CD4-positive, alpha-beta T cell treated with Interleukin-2 at 100 ng/mL for 4 hours (primary cell): ENCODE measurements at regions not wholly inside any gene's neighbourhood (a gene's known extent, or its start where the extent isn't known, plus 50 kb on each side); places are given as distances from the start of the nearest gene placed in this dataset.
"Not testable (repeated sequence)": the region's sequence is repeated elsewhere in the genome, so short reads cannot be mapped to it uniquely, and the experiment has no call there.

Experiments
- DNase-seq: peaks from one replicate; pipeline ENCODE4 v3.0.0-alpha.2; 2020; ENCODE audit warnings: low spot score

DNA sequence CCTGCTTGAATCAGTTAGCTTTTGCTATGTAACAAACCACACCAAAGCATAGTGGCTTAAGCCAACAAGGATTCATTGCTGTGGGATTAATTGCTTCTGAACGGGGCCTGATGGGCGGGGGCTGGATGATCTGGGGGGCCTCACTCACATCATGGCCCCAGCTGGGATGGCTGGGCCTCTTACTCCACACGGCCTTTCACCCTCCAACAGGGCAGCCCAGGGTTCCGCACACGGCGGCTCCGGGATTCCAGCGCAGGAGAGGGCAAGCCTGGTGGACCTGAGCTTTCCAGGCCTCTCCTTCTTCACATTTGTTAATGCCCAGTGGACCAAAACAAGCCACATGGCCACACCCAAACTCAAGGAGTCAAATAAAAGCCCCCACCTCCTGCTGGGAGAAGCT lies 86.3 kb upstream of the PHLPP1 start:
- no peak for DNase-seq

DNA sequence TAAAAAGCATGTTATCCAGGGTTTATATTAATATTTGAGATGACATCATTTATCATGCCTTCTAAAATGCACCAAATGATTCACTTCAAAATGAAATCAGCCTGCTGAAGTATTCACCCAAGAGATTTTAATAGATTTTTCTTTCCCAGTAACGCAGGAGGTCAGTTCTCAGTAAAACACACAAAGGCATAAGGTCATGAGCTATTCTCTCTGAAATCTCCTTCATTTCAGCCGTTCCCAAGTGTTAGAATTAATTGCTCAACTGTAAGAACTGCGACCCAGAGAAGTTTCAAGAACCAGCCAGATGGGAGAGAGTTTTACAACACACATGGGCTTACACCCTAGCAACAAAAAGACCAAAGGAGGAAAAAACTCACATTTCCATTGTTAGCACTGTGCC lies 84.2 kb upstream of the PHLPP1 start:
- no peak for DNase-seq

DNA sequence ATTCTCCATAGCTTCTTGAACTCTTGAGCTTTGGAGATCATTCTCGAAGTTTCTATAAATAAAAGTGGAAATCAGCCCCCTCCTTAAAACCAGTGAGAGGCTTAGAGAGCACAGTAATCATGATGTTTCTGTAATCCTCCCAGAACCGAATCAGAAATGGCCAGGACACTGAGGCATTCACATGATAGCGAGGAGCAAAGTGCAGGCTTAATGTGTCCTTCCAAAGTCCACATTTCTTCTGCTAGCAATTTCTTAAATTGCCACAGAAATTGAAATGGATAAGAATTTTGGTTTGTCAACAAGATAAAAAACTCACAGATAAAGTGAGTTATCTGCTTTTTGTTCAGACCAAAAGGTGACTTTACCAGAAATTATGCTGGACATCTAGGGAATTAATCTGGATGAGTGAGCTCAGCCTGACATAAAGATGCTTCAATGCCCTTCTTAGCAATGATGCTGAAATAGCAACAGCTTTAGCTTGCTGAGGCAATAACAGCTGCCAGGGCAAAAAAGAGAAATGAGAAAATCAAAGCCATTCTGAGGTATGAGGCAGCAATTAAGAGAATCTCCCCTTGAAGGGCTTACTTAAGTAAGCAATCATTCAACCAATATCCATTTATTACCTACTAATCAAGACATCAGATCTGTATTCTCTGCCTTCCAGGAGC lies 82.4 kb upstream of the PHLPP1 start:
- DNase-seq = no peak

DNA sequence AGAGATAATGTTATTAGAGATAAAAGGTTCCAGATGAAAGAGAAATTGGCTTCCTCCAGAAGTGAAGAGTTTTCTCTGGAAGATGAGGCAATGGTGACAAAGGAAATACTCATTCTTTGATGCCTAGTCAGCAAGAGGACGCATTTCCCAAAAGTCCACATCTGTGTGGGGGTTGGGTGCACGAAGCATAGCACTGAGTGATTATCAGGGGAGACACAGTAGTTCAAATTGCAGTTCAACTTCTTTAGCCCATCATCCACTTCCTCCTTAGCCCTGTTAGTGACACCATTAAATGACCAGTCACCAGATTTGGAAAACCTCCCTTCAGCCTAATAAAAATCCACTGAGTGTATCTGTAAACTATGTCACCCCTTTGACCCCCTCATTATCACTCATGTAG lies 80.9 kb upstream of the PHLPP1 start:
- no peak for DNase-seq

DNA sequence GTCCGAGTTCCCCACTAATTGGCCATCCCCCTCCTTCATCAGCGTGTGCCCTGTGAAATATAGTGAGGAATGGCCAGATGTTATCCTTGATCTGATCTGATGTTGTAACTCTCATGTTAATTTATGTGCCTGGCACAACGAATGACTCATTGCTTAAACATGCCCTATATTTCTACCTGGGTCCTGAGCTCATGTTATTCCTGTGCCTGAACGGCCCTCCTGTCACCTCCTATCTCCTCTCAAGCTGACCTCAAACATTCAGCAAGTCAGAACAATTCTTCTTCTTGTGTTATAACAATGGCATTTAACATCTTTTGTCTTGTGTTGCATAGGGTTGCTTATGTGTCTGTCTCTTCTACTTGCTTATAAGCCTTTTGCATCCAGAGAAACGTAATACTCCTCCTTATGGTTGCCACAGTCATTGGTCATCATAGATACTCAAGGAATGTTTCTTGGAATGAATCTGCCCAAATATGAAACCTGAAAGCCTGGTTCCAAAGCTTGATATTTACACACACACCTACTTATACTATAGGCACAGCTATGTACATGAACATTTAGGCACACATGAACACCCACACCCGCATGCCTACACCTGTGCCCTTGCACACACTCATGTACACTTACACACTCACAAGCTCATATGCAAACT lies 80.2 kb upstream of the PHLPP1 start:
- DNase-seq = no peak

DNA sequence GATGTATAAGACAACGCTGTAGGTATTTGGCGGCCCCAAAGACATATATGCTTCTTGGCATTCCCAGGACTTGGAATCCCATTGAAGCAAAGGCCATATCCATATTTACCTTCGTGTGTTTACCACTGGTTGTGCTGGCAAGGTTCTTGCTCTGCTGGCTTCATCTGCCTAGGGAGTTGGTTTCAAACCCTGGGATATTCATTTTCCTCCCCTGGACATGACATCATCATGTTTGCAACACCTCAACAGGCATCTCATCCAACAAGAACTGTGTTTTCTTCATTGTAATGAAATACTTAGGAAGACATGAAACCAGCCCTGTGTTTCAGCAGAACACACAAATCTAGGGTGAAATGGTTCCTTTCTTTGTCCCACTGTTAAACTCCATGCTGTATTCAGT lies 77.9 kb upstream of the PHLPP1 start:
- DNase-seq = no peak

DNA sequence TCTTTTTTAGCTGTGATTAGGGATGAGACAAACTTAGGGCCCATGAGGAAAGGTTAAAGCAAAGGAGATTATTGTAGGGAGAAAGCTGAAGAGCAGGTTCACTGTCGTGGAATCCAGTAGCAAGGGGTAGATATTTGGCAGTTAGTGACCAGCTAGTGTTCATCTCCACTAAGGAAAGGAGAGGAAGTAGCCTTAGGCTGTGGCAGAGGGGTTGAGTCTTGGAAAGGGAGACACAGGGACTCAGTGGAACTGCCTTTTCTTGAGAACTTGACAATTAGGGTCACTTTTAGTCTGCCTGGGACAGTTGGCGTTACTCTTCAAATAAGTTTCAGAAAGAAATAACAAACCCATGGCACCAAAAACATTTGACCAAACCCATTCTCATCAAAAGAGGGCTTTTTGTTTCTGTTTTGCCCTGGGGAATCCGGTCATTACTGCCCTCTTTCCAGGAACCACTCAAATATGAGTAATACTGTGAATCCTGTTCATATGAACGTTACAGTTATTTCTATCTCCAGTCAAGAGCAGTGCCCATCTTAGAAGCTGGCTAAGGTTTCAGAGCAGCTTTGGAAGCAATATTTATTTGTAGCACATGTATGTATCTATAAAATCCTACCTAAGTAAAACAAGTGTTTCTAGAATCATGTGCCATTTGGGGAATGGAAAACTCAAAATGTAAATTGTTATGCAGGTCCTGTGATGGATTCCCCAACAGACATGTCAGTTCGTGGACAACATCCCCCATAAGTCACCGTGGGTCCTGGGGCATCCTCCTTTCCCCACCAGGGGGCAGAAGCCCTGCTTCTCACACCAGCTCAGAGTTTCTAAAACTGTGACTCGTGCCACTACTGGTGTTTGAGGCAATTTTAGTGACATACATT lies 77.3 kb upstream of the PHLPP1 start:
- DNase-seq = peak; percentile 54

DNA sequence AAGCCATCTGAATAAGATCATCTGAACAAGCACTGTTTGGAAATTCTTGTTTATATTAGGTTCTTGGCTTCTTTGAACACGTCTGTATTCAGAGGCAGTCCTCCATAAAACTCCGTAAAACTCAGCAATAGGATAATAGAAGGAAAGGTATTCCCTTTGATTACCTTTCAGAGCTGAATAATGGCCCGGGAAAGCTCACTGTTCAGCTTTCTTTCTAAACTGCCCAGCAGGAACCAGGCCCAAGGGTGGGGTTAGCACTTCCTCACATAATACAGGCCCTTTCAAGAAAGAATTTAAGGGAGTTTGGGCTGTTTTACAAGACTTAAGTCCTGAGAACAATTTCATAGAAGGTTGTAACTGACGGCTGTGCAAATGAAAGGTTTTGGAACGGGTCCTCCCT lies 72.2 kb upstream of the PHLPP1 start:
- DNase-seq = no peak

DNA sequence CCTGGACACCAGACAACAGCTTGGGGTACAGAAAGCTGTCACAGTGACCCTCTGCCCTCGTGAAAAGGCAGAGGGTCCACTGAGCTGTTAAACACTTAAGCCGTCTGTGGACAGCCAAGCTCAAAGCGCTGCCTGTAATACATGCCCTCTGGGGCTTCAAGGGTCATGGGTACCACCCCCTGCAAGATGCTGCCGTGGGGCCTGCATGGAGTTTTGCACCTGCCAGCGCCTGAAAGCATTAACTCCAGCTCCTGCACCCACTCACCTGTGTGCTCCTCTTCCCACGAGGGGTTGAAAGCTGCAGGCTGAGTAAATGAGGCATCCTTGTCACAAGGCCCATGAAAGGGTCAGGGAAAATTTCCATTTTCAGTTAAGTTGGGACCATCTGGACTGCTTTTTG lies 70.6 kb upstream of the PHLPP1 start:
- DNase-seq = no peak

DNA sequence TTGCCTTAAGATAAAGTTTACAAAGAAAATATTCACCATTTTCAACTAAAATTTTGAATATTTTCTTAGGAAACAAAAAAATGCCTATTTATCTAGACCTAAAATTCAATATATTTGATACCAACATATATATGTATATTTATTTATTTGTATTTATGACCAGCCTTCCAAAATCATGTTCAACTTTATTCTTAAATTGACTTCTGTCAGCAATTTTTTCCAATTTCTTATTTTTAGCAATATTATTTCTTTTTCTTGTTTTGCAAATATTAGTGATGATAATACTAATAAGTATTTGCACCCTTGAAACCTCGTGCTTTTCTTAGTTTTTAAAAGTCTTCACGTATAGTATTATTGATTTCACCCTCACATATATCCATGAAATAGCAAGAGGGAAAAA lies 68.2 kb upstream of the PHLPP1 start:
- DNase-seq = no peak

DNA sequence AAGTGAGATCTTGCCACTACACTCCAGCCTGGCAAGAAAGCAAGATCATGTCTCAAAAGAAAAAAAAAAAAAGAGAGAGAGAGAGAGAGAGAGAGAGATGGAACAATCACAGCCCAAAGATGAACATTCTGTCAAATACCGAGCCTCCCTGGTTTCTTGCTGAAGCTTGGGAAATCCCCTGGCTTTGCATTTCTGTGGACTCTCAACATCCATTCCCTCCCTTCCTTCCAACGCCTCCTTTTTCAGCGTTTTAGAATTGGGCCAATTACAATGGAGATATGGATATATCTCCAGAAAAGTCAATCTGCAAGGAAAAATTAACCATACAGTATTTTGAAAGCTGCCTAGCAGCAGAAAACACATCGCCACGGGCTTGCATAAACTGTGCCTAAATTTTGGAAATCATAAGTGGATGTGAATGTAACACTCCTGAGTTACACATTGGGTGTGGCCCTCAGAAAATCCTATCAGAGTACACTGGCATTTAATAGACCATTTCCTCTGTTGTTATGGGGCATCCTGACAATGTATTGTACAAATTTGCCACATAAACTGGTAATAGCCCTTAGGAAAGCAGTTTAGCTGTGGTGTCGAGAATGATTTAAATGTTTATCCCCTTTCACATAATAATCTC lies 67.2 kb upstream of the PHLPP1 start:
- DNase-seq = no peak

DNA sequence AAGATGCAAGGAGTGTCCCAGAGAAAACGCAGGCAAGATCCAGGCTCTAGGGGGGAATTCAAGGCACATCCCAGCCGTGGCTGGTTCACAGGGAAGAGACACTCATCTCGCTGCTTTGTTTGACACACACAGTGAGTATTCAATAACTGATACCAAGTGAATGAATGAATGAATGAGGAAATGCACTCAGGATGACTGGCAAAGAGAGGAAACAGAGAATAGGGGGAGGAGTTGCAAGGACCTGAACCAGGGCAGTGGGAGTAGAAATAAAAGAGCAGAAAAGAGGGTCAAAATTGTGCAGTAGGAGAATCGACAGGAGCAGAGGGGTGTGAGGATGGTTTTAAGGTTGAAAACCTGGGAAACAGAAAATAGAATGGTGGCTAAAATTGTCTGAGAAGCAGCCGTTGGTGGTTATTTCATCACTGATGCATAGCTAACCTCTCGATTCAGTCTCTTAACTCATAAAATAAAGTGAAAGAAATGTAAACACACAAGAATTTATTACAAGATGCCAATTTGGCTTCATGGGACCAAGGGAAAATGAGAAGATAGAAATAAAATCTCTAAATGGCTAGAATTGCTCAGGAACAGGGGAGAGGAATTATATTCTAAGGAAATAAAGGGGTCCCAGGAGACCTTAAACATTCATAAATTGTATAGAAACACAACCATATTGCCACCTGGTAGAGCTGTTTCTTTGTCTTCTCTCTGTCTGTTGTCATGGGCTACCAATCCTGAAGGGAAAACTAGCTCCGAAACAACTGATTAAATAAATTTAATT lies 63.9 kb upstream of the PHLPP1 start:
- DNase-seq = no peak

DNA sequence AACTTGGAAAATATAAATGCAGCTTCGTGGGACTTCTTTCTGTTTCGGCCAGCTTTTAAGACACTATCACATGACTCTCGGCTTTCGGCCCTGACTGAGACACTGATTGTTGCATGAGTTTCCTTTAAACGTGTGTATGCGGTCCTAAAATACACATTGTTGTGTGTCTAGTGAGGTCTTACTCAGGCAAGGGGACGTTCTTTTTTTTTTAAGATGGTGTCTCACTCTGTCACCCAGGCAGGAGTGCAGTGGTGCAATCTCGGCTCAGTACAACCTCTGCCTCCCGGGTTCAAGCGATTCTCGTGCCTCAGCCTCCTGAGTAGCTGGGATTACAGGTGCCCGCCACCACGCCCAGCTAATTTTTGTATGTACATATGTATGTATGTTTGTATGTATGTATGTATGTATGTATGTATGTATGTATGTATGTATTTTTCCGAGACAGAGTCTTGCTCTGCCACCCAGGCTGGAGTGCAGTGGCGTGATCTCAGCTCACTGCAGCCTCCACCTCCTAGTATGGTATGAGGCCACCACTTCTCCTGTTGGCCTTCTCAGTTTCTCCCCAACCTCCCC lies 63.2 kb upstream of the PHLPP1 start:
- DNase-seq = not testable (repeated sequence)

DNA sequence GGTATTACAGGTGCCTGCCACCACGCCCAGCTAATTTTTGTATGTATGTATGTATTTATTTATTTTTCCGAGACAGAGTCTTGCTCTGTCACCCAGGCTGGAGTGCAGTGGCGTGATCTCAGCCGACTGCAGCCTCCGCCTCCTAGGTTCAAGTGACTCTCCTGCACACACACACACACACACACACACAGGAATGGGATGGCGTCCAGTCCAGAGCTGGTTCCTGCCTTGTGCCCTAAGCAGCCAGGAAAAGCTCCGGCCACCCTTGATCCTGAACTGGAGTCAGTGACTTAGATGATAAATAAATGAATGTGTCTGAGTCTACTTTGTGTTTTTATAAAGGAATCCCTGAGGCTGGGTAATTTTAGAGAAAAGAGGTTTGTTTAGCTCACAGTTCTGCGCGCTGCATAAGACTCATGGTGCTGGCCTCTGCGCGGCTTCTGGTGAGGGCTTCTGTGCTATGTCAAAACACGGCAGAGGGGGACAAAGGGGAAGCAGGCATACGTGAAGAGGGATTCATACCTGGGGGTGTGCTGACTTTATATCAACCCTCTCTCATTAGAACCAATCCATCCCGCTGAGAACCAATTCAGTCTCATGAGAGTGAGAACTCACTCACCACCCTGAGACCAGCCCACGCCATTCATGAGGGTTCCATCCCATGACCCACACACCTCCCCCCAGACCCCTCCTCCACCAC lies 59.7 kb upstream of the PHLPP1 start:
- DNase-seq = no peak

DNA sequence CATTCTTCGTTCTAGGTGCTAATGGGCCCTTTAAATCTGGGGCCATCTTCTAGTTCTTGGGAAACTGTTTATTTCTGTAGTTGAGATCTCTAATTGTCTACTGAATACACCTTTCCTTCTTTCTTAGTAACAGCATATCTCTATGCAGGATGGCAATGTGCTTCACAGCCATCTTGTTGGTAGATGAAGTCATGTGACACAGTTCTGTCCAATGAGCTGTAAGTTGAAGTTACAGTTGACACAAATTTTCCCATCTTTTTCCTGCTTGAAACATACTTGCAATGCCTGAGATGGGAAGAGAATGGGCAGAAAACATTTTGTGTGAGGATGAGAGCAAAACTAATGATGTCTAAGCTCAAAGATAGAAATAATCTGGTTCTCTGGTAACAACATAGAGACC lies 57.3 kb upstream of the PHLPP1 start:
- no peak for DNase-seq

DNA sequence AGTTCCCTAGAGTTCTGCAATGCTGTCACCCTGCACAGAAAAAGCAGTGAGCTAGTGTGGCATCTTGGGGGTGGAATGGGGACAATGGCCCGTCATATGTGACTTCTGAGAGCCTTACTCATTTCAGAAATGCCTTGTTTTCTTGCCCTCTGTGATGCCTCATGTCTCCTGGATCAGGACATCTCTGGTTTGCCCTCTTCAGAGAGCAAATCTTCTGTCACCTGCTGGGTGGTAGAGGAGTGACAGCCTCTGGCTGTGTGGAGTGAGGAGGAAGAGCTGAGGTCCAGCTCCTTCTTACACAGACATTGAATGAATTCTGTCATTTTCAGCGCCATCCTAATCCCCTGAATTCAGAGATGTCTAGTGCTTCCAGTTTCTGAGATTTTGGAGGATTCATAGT lies 55.6 kb upstream of the PHLPP1 start:
- no peak for DNase-seq

DNA sequence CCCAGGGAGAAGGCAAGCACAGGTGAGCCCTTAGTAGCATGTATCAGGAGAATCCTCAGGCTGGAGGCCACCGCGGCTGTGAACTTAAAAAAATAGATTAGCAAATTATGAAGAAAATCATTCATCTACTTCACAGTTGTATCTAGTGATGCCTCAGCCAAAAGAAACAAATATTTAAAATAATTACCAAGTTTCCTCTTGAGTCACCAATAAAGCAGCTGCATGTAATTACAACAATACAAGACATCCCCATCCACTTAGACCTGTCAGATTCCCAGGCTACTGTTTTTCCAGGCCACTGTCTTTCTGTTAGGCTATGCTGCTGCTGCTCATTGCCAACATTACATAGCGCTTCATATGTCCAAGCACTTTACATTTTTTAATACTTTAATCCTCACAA lies 54.6 kb upstream of the PHLPP1 start:
- no peak for DNase-seq

DNA sequence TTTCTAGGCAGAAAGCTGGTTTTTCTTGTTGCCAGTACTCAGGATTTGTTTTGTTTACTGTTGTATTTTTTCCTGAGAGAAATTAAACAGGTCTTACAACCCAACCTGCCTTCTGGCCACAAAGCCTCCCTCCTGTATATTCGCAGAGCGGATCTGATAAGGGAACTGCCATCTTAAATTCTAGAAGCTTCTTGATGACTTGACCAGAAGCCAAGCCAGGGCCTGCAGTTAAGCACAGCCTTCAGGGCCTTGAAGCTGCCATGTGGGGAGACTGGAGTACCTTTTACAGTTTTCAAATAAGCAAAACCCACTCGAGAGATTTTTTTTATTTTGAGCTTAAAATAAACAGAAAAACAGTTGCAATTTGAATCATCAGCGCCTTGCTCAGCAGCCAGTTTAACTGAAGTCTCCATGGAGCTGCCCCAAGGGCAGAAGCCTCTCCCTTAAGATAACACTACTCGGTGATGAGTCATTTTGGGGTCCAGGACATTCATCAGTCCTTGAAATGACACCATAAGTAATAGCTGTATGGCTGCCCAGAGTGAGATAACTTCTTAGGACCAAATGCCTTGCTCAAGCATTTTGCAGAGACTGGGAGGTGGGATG lies 51.5 kb upstream of the PHLPP1 start:
- no peak for DNase-seq

DNA sequence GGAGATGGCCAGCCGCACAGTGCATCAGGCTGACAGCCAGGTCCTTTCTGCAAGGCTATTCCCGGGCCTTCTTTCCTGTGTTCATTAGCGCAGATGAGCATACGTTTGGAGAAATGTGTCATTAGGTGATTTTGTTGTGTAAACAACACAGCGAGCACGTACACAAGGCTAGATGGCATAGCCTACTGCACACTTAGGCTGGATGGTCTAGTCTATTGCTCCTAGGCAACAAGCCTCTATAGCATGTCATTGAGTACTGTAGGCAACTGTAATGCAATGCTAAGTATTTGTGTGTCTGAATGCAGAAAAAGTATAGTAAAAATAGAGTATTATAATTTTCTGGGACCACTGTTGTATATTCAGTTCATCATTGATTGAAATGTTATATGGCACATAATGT lies 50.9 kb upstream of the PHLPP1 start:
- DNase-seq = no peak

DNA sequence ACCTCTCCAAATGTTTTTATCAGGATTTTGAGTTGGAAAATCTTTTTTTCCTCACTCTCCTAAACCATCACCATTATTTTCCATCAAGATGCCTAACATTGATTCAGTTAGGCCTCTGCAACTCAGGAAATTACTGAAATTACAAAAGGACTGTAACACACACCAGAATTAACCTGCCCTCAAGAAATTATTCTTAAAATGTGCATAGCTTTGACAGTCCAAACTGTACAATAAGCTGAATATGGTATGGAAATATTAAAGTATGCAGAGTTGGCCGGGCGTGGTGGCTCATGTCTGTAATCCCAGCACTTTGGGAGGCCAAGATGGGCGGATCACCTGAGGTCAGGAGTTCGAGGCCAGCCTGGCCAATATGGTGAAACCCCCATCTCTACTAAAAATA lies 50.2 kb upstream of the PHLPP1 start:
- no peak for DNase-seq
